ENCODE measurements at regions not wholly inside any gene's neighbourhood (a gene's known extent, or its start where the extent isn't known, plus 50 kb on each side); places are given as distances from the start of the nearest gene placed in this dataset.

DNA sequence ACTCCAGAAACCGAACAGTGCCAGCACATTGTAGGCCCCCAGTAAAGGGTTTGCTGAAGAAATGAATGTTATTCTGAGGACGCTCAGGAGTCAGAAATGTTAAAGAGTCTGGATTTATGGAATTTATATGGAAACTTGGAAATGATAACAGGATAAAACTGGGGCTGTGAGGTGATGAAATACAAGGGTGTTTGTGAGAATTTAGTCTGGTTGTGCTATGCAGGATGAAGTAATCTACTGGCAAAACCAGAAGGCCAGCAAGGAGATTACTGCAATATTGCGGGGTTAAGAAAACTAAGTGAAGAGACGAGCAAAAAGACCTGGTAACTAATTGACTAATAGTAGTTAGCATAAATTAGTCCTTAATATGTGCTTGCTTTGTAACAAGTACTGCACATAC, 467.8 kb downstream of the ZEB2 start:
- no peak overlapping the region for H3K27ac ChIP-seq
- no peaks in the 10 kb centered on the region for H3K27me3 ChIP-seq
- no peak for ATAC-seq
- H3K36me3 ChIP-seq (replicated peaks in 1 of 2; ENCODE audit: insufficient read depth in 1 of 2, low read depth in 2 of 2), result no peaks in the 10 kb centered on the region
- 92 to 96% methylated on average over 4 of the region's 4 CpGs for WGBS, 2 donors
- intact Hi-C loops (cut with DNase I), result no loop called here
- no peak for DNase-seq
- H3K4me1 ChIP-seq, result no peaks in the 10 kb centered on the region
- H3K4me3 ChIP-seq, result no peak overlapping the region
- TF ChIP-seq POLR2A (IDR thresholded peaks at IDR 0.05) (no peak), CTCF (IDR thresholded peaks at IDR 0.05) (no peak)
- no peaks in the 10 kb centered on the region for H3K9me3 ChIP-seq

GRCh38 chr2:144049137-144049536, 470.8 kb downstream of the ZEB2 start:
- H3K27me3 ChIP-seq, result no peaks in the 10 kb centered on the region
- ATAC-seq (no peak), DNase-seq (no peak)
- no peak for TF ChIP-seq POLR2A (IDR thresholded peaks at IDR 0.05)
- no peak for TF ChIP-seq CTCF (IDR thresholded peaks at IDR 0.05)
- no peaks in the 10 kb centered on the region for H3K36me3 ChIP-seq (replicated peaks in 1 of 2; ENCODE audit: insufficient read depth in 1 of 2, low read depth in 2 of 2)
- no peaks in the 10 kb centered on the region for H3K4me1 ChIP-seq
- H3K27ac ChIP-seq, result no peak overlapping the region
- H3K4me3 ChIP-seq, result no peak overlapping the region
- intact Hi-C loops (cut with DNase I), result no loop called here
- 42 to 43% methylated on average over 3 of the region's 3 CpGs for WGBS, 2 donors
- no peaks in the 10 kb centered on the region for H3K9me3 ChIP-seq

GRCh38 chr2:144048631-144049060, 471.3 kb downstream of the ZEB2 start:
- Histone ChIP-seq H3K36me3 (replicated peaks in 1 of 2; ENCODE audit: insufficient read depth in 1 of 2, low read depth in 2 of 2) (no peaks in the 10 kb centered on the region), H3K27me3 (no peaks in the 10 kb centered on the region), H3K4me1 (no peaks in the 10 kb centered on the region), H3K27ac (no peak overlapping the region), H3K9me3 (no peaks in the 10 kb centered on the region), H3K4me3 (no peak overlapping the region)
- no peak for DNase-seq
- intact Hi-C loops (cut with DNase I), result no loop called here
- ATAC-seq, result no peak
- 95 to 96% methylated on average over 4 of the region's 4 CpGs for WGBS, 2 donors
- TF ChIP-seq POLR2A (IDR thresholded peaks at IDR 0.05) (no peak), CTCF (IDR thresholded peaks at IDR 0.05) (no peak)

GRCh38 chr2:144042751-144043150, 477.2 kb downstream of the ZEB2 start:
- no peaks in the 10 kb centered on the region for H3K36me3 ChIP-seq (replicated peaks in 1 of 2; ENCODE audit: insufficient read depth in 1 of 2, low read depth in 2 of 2)
- H3K27me3 ChIP-seq, result no peaks in the 10 kb centered on the region
- H3K27ac ChIP-seq, result no peak overlapping the region
- 94 to 96% methylated on average over 2 of the region's 2 CpGs for WGBS, 2 donors
- H3K4me1 ChIP-seq, result no peaks in the 10 kb centered on the region
- intact Hi-C loops (cut with DNase I), result no loop called here
- ATAC-seq, result no peak
- no peak for DNase-seq
- no peak for TF ChIP-seq CTCF (IDR thresholded peaks at IDR 0.05)
- no peak for TF ChIP-seq POLR2A (IDR thresholded peaks at IDR 0.05)
- H3K9me3 ChIP-seq, result no peaks in the 10 kb centered on the region
- no peak overlapping the region for H3K4me3 ChIP-seq

DNA sequence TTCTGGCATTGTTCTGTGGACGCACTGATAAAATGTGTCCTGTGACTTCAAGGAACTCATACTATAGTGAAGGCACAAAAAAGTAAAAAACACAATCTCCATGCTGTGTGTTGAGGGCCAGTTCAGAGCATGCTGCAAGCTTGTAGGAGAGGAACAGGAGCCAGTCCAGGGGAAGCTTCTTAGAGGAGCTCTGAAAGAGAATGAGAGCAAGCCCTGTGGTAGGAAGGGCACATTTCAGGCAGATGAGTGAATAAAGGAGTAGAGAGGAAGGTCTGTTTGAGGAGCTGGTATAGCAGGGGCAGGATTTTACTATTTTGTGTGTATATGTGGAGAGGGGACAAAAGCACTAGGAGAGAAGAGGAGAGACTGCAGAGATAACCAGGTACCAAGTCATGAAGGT, 478.3 kb downstream of the ZEB2 start:
- no peak for ATAC-seq

More for the DNA sequence above, 478.3 kb downstream of the ZEB2 start:
- Histone ChIP-seq H3K9me3 (no peaks in the 10 kb centered on the region), H3K4me3 (no peak overlapping the region), H3K27ac (no peak overlapping the region), H3K27me3 (no peaks in the 10 kb centered on the region), H3K36me3 (replicated peaks in 1 of 2; ENCODE audit: insufficient read depth in 1 of 2, low read depth in 2 of 2) (no peaks in the 10 kb centered on the region), H3K4me1 (no peaks in the 10 kb centered on the region)
- WGBS, 2 donors, result 100% methylated on average over 1 of the region's 1 CpG
- TF ChIP-seq CTCF (IDR thresholded peaks at IDR 0.05) (no peak), POLR2A (IDR thresholded peaks at IDR 0.05) (no peak)
- intact Hi-C loops (cut with DNase I), result no loop called here
- no peak for DNase-seq
